Left renal cortex interstitium (tissue), 4 donors: ENCODE measurements at regions not wholly inside any gene's neighbourhood (a gene's known extent, or its start where the extent isn't known, plus 50 kb on each side); places are given as distances from the start of the nearest gene placed in this dataset.
"Not testable (repeated sequence)": the region's sequence is repeated elsewhere in the genome, so short reads cannot be mapped to it uniquely, and the experiment has no call there.

Source experiments
- DNase-seq, 4 donors: peaks; one replicate each; pipeline ENCODE4 v3.0.0-alpha.2; 2013; ENCODE audit warnings: low read depth in 4 of 4, low spot score in 2 of 4, missing footprints in 1 of 4

DNA sequence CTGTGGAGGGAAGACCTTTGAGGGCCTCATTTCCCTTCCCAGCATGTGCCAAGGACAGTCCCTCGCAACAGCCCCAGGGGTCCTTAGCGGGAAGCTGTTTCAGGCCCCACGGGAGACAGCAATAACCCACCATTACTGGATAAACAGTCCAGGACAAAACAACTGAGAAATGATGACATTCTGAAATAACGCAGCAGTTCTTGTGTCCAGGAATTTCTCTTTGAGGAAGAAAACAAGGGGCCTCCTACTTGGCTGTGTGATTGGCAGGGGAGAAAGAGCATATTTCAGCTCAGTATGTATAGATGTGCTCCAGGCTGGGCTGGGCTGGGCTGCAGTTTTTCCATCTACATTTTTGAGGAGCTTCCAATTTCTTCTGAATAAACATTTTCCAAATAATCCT is 82.2 kb upstream of the THBS1 start:
- no peak for DNase-seq

DNA sequence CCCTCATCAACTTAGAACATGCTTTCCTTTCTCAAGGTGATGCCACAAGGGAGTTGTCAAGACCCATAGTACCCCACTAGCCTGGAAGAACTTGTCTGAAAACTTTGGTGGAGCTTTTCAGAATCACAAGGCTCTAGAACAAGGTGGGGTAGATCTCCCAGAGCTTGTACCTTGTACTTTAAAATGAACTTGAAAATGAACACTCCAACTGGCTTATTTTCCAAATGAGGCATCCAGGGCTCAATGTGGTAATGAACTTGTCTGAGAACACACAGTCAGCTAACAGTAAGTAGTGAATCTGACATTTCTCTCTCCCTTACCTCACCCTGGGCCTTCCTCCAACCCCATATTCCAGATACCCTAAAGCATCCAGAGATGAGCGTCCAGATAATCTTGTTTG is 81.8 kb upstream of the THBS1 start:
- no peak for DNase-seq

DNA sequence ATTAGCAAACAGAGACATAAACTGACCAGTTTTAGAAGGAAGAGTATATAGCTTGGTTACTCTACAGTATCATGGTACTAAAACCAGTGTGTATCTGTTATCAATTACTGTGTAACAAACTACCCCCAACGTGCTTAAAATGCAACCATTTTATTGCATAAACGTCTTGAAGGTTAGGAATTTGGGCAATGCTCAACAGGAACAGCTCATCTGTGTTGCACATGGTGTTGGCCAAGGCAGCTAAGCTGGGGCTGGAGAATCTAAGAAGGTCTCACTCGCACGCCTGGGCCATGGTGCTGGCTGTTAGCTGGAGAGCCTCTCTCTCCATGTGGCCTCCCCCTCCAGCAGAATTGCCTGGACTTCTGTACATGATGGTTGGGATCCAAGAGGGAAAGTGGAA is 81.2 kb upstream of the THBS1 start:
- no peak for DNase-seq

DNA sequence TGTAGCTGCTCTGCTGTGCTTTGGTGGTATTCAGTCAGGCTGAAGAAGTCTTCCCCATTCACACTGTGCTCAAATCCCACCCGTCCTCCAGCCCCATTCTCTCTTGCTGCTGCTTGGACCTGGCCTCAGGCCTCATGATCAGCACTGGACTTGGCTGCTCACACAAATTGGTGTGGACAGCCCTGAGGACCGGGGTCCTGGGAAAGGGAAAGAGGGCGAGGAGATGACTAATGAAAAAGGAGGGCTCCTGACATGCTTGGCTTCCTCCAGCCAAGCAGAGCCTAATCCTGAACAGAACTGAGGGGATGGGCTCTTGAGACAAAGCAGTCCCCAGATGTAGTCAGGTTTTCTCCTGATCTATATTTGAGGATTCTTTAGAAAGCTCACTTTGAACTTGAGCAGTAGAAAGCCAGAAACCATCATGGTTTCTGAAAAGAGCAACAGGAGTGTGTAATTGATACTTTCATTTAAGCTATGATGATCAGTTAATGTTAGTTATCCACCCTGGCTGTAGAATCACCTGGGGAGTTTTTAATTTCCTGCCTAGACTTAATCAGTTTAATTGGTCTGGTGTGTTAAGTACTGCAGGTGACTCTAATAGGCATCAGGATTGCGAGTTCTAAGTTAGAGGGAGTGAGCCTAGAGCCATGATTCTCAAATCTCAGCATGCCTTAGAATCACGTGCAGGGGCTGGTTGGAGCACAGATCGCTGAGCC is 79.4 kb upstream of the THBS1 start:
- DNase-seq = no peak

DNA sequence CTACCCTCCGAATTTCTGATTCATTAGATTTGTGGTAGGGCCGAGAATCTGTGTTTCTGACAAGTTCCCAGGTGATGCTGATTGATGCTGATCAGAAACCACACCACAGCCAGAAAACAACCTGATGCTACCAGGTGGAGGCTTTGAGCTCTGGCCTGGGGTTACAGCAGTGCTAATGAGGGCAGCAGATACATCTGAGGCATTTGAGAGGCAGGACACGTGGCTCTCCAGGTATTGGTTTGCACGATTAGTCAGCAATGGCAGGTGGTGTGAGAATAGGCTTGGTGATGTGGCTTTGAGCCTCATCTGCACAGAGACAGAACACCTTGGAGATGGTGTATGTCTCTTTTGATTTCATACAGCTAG is 78.8 kb upstream of the THBS1 start:
- no peak for DNase-seq

DNA sequence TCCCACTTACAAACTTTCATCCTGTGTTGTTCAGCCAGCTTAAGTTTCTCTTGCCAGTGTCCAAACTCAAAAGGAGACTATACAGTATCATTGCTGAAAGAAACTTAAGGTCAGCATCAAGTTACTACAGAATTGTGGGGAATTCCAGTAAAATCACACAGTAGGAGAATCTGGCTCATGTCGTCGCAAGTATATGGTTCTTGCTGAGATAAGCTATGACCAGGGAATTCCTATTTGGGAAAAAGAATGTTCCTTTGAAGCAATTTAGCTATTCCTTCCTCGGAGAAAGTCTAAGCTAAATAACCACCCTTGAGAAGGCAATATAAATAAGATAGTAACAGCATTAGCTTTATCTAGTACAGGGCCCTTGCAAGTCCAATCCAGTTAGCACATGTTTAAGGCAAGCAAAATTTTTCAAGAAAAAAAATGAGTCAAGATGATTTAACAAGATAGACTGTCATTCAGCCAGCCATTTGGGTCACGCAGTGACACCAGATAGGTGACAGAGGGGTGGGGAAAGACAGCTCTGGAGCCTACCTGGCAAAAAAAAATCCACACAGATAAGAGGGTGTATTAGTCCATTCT is 78.2 kb upstream of the THBS1 start:
- no peak for DNase-seq

DNA sequence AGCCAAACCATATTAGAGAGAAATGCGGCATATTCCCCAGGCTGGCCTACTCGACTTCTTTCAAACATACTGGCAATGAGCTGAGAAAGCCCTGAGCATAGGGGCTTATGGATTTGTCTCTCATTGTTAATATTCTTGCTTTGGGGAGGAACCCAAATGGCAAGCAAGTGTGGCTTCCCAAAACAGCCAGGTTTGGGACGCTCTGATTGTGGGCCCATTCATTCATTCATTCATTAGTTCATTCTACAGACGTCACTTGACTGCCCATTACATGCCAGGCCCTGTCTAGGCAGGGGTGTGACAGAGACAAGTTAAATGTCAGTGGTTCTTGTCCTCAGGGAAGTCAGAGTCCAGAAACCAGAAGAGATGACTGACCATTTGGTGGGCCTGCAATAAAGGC is 77.4 kb upstream of the THBS1 start:
- DNase-seq = no peak

DNA sequence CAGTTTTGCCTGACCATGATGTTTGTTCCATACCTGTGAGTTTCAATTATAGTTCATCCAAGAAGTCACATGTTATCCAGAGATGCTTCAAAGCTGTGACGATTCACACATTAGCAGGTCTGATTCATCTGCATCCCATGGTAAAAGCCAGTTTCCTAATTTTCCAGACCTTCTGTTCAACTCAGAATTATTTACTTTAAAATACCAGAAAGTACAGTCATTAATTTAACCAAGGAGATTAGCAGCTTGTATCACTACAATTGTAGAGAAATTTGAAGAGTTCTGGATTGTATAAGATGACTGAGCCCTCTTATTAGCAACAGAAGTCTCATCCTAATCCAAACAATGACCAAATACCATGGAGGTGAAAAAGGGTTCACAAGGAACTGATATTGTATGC is 76.1 kb upstream of the THBS1 start:
- DNase-seq = no peak

DNA sequence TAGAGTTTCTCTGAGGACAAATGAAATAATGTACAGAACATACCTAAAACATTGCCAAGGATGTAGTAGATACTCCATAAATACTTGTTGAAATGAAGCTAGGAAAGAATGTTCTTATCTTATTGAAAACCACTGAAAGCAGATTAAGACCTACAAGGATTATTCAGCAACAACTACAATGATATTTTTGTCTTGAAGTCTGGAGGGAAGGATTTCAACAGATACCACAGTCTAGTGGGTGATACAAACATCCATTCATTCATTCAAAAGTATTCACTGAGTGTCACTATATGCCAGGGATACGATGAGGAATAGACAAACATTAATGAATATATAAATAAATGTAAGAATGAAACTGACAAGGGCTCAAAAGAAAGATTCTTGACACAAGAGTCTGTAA is 74.7 kb upstream of the THBS1 start:
- DNase-seq = no peak

DNA sequence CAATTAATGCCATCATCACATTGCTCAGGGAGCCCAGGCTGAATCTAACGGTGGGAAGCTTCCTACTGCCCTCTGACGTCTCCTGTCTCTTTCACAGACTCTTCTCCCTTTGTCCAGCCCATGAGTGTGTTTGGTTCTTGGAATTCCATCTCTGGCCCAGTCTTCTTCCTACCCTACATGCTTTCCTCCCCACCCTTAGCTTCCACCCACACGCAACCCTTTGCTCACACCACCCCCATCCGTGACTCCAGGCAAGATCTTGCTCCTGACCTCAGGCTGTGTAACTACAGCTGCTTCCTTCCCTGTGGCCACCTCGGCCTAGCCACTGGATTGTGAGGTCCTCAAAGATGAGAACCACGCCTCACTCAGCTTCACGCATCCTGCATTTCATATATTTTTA is 72.3 kb upstream of the THBS1 start:
- no peak for DNase-seq

DNA sequence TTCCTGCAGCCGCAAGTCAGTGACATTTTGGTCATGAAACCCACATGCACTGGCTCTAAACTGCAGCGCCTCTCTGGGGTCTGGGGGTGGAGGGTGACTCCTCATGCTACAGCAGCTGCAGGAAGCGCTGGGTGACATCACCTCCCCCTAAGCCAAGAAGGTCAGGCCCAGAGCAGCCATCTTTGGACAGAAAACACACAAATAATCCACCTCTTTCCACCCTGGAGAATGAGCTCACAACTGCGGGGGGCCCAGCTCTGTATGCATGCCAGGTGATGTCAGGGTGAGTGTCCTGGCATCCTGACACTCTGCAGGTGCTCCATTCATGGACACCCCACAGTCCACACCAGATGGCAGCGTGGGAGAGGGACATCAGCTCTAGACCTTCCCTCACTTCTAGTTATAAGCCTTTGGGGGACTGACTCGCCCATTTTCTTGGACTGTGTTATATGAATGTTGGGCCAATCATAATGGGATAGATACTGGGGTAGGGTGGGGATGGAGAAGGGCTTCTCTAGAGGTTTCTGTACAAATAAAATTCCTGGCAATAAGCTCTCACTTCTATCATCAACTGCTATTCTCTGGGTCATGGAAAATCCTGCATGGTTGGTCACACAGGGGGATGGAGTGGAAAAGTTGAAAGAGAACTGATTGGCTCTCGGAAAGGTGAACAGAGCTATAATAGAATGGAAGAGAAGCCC is 70.7 kb upstream of the THBS1 start:
- no peak for DNase-seq

DNA sequence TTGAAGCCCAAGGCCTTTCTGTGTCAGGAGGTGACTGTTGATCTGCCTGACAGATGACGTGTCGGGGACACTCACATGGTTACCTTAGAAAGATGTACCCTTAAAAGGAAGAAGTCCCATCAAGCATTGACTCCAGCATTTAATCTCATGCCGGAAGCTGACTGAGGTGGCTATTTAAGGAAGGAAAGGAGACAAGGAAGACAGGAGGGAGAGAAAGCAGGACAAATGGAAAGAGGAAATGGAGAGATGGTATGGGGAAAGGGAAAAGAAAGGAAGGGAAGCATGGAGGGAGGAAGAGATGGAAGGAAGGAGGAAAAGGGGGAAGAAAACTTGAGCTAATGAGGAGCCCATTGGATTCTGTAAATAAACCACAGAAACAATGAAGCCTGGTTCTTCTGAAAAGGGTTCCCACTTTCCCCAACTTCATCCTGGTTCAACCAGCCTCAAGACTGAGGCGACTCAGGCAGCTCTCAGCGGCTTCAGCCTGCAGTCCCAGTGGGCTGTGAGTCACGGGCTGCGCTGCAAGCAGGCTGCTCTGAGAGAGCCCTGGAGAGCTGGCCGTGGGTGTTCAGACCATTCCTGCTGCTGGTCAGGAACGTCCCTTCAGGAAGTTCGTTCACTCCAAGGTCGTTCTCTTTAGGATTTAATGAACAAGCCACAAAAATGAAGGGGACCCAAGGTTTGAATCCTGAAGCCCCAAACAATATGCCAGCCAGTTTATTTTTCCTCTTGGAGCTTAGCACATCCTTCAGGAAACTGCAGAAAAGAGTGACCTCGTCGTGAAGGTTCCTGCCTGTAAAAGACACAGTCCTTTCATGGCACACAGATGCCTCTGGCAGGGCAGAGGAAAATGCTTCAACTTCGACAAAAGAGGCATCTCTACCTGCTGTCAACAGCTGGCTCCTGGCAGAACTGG is 69.6 kb upstream of the THBS1 start:
- DNase-seq = no peak

DNA sequence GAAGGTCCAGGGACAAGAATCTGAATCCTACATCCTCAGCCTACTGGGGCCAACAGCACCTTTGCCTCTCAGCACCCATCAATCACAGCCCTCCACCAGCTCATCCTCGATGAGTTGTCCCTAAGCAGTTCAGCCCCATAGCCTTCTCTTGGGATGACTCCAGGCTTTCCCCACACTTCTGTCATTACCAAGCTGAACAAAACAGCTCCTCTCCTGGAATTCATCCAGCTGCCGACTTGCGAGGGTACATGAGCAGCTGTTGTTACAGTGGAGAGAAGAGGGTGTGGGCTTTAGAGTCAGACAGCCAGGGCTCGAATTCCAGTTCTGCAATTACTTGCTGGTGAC is 69.0 kb upstream of the THBS1 start:
- DNase-seq = no peak

DNA sequence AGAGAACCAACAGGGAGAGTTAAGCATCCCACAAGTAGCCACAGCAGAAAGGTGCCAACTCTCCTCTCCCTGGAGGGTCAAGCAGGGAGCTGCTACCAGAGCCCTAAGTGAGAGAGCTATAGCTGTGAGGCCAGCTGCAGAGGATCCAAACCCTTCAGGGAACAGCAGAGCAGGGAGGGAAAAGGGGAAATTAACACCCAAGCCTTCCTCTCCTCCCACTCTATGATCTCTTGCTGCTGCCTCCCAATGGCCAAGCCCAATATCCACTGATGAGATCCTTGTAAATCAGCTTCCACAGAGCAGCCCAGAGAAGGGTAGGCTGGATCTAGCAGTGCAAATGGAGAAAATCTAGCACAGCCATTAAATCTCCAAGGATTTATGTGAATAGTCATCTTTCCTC is 68.2 kb upstream of the THBS1 start:
- DNase-seq = no peak

DNA sequence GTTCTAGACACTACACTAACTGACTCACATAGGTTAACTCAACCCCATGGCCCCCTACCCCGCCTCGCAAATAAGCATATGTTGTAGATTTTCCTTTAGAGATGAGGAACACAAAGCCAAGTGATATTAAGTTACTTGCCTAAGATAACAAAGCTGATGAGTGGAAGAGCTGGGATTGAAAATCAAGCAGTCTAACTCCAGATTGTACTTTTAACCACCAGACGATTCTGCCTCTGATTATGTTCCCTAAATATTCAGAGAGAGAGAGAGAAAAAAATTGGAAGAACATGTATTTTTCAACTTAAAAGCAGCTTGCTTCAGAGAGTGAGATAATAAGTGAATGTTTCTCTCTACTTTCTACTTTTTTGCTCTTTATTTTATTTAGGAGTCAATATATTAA is 66.9 kb upstream of the THBS1 start:
- no peak for DNase-seq

DNA sequence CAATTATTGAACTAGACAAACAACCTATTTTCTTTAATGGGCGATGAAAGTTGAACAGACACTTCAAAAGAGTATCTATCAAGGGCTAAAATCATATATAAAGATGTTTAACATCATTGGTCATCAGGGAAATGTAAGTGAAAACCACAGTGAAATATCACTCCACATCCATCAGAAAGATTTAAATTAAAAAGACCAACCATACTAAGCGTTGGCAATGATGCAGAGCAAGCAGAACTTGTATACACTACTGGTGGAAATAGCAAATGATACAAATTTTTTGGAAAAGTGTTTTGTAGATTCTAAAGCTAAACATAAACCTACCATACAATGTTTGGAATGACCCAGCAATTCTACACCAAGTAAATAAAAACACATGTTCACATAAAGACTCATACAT is 65.9 kb upstream of the THBS1 start:
- DNase-seq = no peak

DNA sequence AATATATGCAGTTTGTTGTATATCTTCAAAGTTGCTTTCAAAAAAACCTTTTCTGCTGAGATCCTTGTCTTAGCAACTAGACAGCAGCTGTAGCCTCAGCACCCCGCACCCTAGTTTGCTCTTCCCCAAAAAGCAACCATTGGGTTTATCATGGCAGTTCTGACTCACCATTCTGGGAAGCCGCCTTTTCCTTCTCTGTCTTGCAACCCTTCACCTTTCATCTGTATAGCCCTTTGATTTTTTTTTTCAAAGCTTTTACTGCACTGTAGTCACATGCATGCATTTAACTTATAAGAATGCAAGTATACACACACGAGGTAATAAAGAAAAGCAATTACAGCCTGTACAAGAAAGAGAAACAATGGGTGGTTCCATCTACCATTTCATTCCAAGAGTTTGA is 65.1 kb upstream of the THBS1 start:
- DNase-seq = no peak

DNA sequence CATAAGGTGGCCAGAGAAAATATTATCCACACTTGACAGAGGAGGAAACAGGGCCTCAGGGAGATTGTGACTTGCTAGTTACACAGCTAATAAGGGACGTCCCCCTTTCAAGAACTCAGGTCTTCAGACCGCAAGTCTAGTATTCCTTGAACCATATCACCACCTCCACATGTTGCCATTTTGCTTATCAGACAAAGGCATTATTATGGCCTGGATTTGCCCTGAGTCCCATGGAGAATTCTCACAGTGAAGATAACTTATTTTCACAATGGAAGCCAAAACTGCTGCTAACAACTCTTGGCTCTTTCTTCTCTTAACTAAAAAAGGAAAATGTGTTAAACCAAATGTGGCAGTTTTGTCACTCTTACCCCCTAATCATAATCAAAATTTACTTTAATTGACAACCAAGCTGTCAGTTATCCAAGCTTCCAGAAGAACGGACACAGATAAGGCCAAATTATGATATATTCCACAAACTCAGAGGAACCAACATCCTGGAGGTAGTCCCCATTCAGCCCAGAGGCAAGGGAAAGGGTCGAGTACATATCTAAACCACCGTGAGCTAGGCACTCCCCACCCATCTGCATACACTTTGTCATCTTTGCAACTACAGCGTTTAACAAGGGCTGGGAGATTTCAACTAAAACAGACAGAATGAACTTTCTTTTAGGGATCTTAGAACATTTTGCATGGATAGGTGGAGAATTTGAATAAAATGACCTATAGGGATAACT is 63.6 kb upstream of the THBS1 start:
- no peak for DNase-seq

DNA sequence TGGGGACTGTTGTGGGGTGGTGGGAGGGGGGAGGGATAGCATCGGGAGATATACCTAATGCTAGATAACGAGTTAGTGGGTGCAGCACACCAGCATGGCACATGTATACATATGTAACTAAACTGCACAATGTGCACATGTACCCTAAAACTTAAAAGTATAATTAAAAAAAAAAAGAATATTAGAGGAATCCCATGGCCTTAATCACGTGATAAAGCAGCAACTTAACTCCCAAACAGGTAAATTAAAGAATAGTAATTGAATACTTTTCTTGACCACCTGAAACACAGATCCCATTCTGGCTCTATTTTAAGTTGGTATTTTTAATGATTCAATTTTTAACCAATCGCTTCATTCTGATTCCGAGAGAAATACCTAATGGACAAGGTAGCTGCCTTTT is 56.9 kb upstream of the THBS1 start:
- not testable (repeated sequence) for DNase-seq

DNA sequence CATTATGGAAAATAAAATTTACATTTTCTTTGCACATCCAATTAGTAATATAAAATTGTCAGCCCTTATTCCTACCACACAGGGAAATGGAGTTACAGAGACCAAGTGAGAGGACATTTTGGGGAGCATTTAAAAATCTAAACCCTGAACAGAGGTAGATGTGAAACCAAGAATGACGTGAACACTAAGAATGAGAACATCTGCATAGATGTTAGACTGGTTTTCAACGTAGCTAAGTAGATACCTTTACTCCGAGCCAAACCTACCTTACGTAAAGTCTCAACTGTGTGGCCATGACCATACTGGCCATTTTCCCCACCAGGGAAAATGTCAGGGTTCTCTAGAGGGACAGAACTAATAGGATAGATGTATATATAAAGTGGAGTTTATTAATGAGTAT is 51.4 kb upstream of the THBS1 start:
- no peak for DNase-seq
